HG02970 (cell line): ENCODE measurements at regions not wholly inside any gene's neighbourhood (a gene's known extent, or its start where the extent isn't known, plus 50 kb on each side); places are given as distances from the start of the nearest gene placed in this dataset.
"Not testable (repeated sequence)": the region's sequence is repeated elsewhere in the genome, so short reads cannot be mapped to it uniquely, and the experiment has no call there.

ENCODE experiments used
- ATAC-seq: cut with Tn5 transposase; IDR thresholded peaks from one replicate; pipeline ENCODE4 v1.9.1; 2021; ENCODE audit warnings: mild to moderate bottlenecking, moderate library complexity, moderate number of reproducible peaks; ENCODE audit not compliant: unreplicated experiment, low FRiP score

DNA sequence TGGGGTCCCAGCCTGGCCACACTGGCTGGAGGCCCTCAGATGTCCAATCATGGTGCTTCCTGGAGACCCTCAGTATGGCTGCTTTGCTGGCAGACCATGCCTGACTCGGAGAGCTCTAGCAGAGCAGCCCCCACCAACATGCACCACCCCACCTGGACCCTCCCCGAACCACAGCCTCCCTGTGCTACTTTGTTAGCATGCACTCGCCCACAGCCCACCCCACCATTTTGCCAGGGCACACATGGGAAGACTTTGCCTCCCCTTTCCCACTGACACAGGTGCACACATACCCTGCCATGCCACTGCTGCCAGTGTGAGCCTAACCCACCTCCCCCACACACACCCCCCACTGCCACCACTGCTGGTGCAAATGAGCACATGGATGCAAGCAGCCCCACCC, 497.5 kb upstream of the PBX1 start:
- ATAC-seq = no peak

DNA sequence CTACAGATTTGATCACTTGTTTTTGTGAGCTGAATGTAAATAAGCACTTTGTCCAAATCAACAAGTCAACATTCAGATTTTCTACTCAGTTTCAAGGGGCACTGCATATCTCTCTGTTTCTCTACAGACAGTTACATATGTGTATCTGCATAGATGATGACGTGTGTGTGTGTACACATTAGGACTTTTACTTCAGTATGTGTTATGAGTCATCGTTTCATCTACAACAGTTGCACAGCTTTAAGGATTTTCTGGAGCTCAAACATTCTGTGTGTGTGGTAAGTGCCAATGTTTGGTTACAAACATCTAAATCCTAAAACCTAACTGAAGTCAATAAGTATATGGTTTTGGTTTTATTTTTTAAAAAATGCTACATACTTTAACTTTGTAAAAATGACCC, 494.5 kb upstream of the PBX1 start:
- ATAC-seq = no peak

DNA sequence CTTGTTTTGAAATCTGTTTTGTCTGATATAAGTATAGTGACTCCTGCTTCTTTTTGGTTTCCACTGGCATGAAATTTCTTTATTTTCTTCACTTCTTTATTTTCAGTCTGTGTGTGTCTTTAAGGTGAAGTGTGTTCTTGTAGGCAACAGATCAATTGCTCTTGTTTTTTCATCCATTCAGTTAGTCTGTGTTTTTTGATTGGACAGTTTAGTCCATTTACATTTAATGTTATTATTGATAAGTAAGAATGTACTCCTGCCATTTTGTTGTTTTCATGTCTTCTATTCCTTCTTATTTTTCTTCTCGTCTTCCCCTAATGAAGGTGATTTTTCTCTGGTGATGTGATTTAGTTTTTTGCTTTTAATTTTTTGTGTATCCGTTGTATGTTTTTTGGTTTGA, 487.7 kb upstream of the PBX1 start:
- no peak for ATAC-seq

DNA sequence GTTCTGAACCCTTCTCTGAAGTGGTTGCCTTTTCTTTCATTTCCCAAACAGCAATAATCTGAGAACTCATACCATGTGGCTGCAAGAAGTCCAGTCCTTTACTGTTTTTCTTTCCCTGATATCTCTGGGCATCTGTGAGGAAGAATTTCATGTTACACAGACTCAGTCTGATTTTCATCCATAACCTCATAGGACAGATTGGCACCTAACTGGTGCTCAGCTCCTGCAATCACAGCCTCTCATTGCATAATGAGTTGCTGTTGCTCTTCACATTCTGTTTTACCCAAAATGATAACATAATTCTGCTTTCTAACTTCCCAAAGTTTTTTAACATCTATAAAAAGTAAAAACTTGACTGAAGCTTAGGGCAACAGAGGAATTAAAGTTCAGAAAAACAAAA, 472.2 kb upstream of the PBX1 start:
- no peak for ATAC-seq

DNA sequence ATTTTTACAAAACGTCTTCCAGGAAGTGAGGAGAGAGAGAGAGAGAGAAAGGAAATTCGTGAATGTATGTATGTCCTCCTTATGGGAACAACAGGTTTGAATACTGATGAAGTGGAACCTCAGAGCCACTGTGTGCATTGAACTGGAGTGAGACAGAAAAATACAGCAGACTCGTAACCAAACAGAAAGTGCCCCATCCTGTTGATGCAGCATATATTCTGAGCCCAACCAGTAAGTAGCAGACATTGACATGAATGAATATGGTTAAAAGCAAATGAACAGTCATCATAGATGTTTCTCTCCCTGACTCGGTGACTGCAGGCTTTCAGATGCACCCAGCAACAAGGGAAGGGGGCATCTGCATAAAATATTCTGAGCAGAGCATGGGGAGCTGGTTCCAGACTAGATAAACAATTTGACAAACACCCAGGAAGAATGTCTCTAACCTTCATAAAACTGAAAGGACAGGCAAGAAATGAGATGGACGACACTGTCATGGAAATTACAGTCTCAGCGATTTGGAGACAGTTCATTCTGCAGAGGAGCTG, 471.0 kb upstream of the PBX1 start:
- no peak for ATAC-seq

DNA sequence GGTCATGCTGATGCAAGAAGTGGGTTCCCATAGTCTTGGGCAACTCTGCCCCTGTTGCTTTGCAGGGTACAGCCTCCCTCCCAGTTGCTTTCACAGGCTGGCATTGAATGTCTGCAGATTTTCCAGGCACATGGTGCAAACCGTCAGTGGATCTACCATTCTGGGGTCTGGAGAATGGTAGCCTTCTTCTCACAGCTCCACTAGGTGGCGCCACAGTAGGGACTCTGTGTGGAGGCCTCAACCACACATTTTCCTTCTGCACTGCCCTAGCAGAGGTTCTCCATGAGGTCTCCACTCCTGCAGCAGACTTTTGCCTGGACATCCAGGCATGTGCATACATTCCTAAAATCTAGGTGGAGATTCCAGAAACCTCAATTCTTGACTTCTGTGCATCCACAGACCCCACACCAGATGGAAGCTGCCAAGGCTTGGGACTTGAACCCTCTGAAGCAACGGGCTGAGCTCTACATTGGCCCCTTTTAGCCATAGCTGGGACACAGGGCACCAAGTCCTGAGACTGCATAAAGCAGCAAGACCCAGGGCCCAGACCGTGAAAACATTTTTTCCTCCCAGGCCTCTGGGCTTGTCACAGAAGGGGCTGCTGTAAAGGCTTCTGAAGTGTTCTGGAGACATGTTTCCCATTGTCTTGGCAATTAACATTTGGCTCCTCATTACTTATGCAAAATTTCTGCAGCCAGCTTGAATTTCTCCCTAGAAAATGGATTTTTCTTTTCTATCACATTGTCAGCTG, 466.2 kb upstream of the PBX1 start:
- ATAC-seq = no peak

DNA sequence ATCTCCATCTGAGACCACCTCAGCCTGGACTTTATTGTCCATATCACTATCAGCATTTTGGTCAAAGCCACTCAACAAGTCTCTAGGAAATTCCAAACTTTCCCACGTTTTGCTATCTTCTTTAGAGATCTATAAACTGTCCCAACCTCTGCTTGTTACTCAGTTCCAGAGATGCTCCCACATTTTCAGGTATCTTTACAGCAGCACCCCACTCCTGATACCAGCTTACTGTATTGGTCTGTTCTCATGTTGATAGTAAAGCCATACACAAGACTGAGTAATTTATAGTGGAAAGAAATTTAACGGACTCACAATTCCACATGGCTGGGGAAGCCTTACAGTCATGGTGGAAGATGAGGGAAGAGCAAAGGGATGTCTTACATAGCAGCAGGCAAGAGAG, 465.4 kb upstream of the PBX1 start:
- no peak for ATAC-seq

DNA sequence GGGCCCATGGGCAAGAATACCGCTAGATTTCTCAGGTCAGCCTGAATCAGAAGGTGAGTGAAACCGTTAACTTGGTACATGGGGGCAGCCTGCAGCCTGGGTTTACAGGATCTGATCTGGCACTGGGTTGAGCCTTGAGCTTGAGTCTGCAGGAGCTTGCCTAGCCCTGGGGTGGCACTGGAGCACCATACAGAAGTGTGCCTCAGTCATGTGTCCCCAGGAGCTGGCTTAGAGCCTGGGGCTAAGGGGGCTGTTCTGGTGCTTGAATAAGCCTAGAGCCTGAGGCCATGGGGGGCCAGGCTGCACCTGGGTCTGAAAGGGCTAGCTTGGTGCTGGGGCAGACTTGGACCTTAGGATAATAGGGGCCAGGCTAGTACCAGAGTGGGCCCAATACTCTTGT, 457.2 kb upstream of the PBX1 start:
- no peak for ATAC-seq

DNA sequence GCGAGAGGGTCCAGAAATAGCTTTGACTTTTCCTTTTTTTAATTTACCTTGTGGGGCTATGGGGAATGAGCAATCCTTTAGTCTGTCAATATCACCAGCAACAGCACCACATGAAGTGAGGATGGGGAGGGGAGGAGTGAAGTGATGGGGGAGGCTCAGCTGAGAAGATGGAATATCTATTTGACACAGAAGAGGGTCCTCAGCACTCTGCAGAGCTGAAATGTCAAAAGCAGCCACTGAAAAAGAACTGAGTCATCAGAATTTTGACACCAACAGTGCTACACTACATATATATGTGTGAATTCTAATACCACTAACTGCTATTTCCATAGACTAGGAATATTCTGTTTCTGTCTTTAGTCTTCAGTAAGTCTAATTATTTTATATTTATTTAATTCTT, 427.0 kb upstream of the PBX1 start:
- ATAC-seq = no peak

DNA sequence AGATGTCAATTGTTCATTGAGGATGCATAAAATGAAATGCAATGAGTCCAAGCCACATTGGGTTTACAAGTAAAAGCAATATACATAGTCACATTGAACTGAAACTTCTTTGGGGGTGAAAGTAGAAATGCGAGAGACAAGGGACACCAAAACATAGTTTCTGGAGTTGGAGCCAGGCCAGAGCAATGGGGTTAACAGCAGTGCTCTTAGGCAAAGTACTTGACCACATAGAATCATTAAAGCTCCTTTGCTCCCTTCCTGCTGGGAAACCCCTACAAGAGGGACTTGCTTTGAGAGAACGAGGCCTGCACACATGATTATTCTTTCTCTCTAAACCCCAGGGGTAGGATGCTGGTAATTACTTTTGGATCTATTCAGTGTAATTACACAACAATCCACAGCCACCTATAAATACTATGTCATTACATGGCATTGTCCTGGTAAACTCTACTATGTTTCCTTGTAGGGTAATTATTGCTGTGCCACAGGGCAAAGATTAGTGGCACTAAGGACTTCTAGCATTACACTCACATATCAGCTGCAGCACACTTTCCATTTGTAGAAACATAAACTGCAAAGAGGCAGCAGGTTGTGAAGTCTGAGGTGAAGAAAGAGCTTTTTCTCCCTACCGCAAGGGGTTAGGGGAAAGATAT, 421.6 kb upstream of the PBX1 start:
- ATAC-seq = no peak

DNA sequence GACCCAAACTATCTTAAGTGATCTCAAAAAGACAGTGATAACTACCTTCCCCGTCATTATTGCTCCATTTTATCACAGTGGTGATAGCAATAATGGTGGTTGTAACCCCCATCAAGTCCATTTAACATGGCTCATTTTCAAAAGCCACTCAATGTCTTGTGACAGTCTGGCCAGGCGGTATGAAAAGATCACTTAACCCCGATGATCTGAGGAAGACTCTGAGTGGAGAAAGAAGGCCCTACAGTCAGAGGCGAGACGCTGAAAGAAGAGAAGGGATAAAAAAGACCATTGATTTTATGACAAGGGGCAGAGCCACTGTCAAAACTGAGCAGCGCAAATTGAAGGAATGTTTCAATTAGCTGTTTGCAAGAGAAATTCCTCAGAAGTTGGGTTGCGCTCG, 417.2 kb upstream of the PBX1 start:
- no peak for ATAC-seq

DNA sequence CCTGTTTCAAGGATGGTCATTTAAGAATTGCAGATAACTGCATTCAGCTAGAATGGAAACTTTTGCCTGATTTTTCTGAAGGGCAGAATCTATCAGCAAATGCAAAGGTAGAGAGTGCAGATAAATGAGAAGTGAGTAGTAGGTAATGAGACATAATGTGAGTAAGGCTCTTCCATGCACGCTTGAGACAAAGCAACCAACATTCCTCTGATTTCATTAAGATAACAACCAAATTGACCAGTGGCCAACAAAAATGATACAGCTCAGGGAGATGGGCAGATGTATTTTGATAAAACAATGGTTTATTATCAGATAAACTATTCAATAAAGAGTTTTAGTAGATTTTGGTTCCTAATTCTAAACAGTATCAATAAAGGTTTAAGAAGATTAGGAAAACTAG, 404.4 kb upstream of the PBX1 start:
- no peak for ATAC-seq

DNA sequence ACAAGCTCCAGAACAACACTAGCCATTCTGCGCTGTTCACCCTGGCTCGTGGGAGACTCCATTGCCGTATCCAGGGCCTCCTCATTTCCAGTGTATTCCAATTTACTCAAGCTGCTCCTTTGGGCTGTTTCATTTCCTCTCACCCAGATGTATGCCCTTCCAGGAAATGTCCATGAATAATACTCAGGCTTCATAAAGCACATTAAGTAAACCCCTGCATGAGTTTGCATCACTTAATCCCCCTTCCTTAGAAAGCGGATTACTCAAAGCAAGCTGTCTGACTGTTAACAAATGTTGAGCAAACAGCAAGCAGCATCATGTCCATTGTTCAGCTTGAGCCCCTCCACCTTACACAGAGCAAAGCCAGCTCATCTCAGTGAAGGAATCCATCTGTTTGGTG, 403.6 kb upstream of the PBX1 start:
- ATAC-seq = no peak

DNA sequence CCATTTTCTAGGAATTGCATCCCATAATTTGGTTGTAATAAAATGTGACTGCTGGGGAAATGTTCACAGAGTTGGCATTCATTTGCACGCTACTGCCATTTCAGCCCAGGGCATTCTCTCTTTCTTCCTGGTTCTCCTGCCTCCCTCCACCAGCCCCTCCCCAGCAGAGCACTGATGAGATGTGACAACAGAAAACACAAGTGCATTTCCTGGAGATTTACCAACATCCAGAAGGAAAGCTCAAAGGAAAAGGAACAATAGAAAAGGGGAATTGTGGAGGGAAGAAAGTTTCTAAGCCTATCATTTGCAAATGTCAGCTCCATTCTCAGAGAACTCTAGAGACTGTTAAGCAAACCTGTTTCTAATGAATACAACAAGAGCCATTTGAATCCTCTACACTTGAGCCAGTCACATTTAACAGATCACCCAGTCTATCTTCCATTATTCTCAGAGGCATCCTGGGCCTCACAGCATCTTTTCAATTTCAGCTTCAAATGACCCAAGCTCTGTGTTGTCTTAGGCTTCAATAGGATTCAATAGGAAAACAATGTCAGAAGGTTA, 395.6 kb upstream of the PBX1 start:
- no peak for ATAC-seq

DNA sequence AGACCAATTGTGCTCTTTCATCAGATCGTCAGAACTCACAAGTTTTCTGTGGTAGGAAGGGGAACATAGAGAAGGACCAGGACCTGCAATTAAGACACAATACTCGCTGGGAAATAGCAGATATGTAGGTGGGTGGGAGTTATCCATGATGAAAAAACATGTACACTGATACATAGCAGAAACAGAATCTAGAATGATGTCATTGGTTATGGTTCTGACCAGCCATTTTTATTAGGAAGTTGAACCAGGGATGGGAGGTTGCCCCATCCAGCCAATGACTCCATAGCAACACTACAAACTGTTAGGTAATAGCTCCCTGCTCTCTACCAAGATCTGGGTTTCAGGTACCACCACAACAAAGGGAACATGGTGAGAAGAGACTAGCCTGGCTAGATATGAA, 393.5 kb upstream of the PBX1 start:
- no peak for ATAC-seq

DNA sequence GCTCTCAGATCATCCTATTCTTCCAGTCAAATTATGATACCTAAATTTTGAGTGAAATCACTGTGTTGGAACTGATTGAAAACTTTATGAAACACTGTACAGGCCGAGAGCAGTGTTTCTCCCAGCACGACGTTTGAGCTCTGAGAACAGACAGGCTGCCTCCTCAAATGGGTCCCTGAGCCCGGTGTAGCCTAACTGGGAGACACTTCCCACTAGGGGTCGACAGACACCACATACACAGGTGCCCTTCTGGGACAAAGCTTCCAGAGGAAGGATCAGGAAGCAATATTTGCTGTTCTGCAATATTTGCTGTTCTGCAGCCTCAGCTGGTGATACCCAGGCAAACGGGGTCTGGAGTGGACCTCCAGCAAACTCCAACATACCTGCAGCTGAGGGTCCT, 392.5 kb upstream of the PBX1 start:
- ATAC-seq = not testable (repeated sequence)

DNA sequence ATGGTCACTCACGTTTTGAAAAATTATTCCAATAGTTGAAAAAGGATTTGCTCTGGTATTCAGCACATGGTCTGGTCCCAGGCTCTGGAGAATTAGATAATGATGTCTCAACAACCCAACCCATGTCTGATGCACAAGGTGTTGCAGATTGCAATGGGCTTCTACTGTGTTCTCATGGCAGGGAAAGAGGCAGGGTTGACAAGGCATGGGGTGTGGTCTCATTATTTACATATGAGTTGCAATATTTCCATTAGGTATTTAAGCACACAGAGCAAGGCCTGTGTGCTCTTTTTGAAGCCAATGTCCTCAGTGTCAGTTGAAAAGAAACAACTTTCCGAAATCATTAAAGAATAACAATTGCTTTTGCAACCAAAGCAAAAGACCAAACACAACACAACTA, 381.9 kb upstream of the PBX1 start:
- no peak for ATAC-seq

DNA sequence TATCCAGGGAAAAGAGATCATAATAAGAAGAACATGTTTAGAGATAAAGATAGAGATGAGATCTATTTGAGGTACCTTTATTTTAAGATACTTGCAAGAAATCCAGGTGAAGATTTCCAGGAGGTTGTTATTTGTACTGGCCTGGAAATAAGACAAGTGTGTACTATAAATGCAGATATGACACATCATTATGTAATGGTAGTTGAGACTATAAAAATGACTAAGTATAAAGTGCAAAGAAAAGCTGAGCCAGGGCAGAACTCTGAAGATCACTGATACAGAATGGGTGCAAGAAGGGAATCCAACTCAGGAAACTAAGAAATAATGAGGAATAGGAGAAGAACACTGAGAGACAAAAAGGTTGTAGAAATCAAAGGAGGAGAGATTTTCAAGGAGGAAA, 378.2 kb upstream of the PBX1 start:
- no peak for ATAC-seq

DNA sequence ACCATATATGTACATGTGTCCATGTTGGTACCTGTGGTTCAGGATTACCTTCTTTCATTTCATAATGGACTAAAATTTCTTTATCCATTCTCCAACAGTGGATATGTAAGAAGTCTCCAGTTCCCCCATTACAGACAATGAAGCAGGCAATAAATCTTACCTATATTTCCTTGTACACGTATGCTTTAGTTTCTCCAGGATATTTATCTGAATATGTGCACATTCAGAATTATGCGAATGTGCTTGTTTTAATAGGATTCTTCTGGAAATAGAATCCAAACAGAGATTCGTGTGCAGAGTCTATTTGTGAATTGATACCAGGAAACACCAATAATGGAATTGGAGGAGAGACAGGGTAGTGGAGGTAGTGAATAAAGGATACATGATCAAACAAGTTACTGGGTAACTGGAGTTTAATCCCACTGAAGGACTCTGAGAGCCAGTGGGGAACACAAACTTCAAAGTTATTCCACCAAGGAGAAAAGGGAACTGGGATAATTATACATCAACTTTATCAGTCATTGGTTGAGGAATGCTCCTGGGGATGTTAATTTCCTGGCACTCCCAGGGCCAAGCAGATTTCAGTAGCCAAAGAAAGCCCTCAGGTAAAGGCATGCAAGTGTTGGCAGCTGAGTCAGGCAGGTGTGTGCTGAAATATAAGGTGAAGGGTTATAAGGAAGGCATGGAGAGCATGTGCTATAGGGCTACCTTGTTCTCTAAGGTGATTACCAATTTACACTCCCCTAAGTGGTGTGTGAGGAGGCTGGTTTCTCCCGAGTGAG, 374.9 kb upstream of the PBX1 start:
- no peak for ATAC-seq

DNA sequence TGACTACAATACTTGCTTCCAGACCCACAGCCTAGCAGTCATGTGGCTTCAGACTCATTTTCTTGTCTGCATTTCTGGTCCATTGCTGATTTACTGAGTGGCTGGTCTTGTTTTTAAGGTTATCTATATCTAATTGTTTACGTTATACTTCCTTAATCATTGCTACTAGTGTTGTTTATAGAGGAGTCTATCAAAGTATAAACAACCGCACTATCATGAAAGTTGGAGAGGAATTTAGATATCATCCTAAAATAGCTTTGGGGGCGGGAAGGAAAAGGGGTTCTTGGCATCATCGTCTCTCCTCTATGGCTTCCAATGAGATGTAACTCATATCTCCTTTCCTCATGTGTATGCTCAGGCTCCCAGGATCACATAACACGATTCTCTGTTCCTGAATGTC, 372.1 kb upstream of the PBX1 start:
- ATAC-seq = no peak

DNA sequence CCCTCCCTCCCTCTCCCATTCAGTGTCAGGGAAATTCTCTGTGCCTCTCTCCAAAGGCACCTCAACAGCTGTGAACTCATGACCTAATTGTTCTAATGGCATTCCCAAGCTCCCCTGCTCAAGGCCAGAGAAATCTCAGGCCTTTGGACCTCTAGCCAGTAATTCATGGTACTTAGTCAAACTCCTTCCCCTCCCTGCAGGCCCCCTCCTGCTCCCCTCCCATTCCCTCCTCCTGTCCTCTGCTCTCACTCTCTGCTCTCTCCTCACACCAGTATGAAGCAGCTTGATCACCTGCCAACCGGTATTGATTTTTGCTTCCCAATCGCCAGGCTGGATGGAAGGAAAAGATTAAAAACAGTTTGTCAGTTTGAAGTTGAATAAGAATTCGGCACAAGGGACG, 370.5 kb upstream of the PBX1 start:
- no peak for ATAC-seq
